Fibroblast of lung (primary cell): ENCODE measurements at regions not wholly inside any gene's neighbourhood (a gene's known extent, or its start where the extent isn't known, plus 50 kb on each side); places are given as distances from the start of the nearest gene placed in this dataset.

Experiments used
- EZH2 ChIP-seq: IDR thresholded peaks from 2 replicates; pipeline ENCODE4 v1.5.1; 2012; ENCODE audit warnings: low read length, control low read depth, mild to moderate bottlenecking; ENCODE audit errors: missing control alignments
- TF ChIP-seq, protein P1 (sequence below), 2 donors: IDR thresholded peaks in 1 of 2; conservative IDR thresholded peaks in 1 of 2; 1 replicate in 1 of 2; 2 replicates in 1 of 2; pipeline ENCODE4 v1.5.1; 2011 to 2012; ENCODE audit warnings: low read length in 2 of 2, control low read depth in 1 of 2, inconsistent platforms in 1 of 2, low read depth in 1 of 2, mild to moderate bottlenecking in 1 of 2

DNA sequence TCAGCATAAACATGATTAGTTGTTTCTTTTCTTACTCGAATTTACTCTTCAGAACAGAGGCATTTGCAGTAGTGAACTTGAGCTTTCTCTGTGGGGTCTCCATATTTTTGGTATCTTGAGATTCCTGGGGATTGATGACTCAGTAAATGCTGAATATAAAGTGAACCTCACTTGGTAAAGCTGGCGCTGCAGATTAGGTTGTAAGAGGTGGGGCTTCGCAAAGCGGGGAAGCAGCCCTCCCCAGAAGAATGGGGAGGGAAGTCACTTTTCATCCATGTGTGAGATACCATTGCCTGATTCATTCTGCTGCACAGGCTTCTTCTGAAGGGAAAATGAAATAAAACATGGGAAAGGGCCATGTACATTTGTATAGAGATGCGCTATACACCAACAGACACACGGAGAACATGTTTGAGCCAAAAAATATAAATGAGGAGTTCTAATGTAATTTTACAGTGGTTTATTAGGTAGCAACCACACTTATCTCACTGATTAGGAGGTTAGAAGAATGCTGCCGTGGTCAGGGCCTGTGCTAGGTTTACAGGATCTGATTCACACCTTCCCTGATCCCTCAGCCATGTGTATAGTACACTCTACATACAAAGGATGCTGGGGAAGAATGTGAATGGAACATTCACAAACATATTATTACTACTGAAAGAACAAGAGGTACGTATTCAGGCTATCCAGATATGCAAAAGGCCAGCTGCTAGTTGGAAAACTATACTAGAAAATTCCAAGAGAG is 63.5 kb downstream of the DNTTIP2 start:
- TF ChIP-seq, protein P1, sequence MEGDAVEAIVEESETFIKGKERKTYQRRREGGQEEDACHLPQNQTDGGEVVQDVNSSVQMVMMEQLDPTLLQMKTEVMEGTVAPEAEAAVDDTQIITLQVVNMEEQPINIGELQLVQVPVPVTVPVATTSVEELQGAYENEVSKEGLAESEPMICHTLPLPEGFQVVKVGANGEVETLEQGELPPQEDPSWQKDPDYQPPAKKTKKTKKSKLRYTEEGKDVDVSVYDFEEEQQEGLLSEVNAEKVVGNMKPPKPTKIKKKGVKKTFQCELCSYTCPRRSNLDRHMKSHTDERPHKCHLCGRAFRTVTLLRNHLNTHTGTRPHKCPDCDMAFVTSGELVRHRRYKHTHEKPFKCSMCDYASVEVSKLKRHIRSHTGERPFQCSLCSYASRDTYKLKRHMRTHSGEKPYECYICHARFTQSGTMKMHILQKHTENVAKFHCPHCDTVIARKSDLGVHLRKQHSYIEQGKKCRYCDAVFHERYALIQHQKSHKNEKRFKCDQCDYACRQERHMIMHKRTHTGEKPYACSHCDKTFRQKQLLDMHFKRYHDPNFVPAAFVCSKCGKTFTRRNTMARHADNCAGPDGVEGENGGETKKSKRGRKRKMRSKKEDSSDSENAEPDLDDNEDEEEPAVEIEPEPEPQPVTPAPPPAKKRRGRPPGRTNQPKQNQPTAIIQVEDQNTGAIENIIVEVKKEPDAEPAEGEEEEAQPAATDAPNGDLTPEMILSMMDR (conservative IDR thresholded peaks at IDR 0.05 in 1 of 2, IDR thresholded peaks at IDR 0.05 in 1 of 2; ENCODE audit: low read depth in 1 of 2, low read length in 2 of 2): no peak
- no peak for TF ChIP-seq EZH2
